ENCODE measurements at regions not wholly inside any gene's neighbourhood (a gene's known extent, or its start where the extent isn't known, plus 50 kb on each side); places are given as distances from the start of the nearest gene placed in this dataset.
"Not testable (repeated sequence)": the region's sequence is repeated elsewhere in the genome, so short reads cannot be mapped to it uniquely, and the experiment has no call there.

- DNase-seq (ENCODE audit: low read depth in 4 of 4, low spot score in 3 of 4): no peak
Measured at GRCh38 chr13:58953638-58954037, 1210.1 kb downstream of the DIAPH3 start.

GRCh38 chr13:58955546-58956385 lies 1208.0 kb downstream of the DIAPH3 start:
- DNase-seq (ENCODE audit: low read depth in 4 of 4, low spot score in 3 of 4): no peak

GRCh38 chr13:58958097-58958496 lies 1205.6 kb downstream of the DIAPH3 start:
- DNase-seq (ENCODE audit: low read depth in 4 of 4, low spot score in 3 of 4): not testable (repeated sequence)

DNA sequence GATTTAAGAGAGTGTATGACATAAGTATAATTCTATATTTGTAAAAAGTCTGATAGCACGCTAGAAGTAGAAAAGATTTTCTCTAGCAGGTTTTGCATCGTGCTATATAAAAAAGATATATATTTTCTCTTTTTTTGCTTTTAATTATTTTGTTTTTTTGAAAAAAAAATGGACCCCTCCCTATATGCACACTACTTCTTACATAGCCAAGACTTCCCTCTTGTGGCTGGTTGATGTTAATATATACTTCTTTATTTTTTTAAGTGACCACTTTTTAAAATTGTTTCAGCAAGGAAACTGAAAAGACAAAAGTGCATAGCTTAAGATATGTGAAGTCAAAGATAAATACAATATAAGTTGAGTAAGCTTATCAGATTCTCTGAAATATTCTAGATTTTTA lies 1202.8 kb downstream of the DIAPH3 start:
- no peak for DNase-seq (ENCODE audit: low read depth in 4 of 4, low spot score in 3 of 4)

GRCh38 chr13:58963321-58963720 lies 1200.4 kb downstream of the DIAPH3 start:
- DNase-seq (ENCODE audit: low read depth in 4 of 4, low spot score in 3 of 4): no peak

- DNase-seq (ENCODE audit: low read depth in 4 of 4, low spot score in 3 of 4): no peak
Measured at GRCh38 chr13:58964048-58964447, 1199.7 kb downstream of the DIAPH3 start.

DNA sequence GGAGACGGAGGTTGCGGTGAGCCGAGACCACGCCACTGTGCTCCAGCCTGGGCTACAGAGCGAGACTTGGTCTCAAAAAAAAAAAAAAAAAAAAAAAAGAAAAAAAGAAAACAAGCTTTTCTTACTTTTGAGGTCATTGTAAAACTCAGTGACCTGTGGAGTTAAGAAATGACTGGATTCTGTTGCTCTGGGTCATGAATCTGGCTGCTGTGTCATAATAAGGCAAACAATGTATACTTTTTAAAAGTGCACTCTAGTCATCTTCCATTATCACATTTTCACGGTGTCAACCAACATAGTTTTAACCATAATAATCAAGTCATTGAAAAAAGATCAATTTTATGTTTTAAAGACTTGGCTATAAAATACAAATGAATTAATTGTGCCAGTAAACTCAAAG lies 1186.6 kb downstream of the DIAPH3 start:
- DNase-seq (ENCODE audit: low read depth in 4 of 4, low spot score in 3 of 4): no peak

GRCh38 chr13:58978331-58978730 lies 1185.4 kb downstream of the DIAPH3 start:
- DNase-seq (ENCODE audit: low read depth in 4 of 4, low spot score in 3 of 4): no peak

DNA sequence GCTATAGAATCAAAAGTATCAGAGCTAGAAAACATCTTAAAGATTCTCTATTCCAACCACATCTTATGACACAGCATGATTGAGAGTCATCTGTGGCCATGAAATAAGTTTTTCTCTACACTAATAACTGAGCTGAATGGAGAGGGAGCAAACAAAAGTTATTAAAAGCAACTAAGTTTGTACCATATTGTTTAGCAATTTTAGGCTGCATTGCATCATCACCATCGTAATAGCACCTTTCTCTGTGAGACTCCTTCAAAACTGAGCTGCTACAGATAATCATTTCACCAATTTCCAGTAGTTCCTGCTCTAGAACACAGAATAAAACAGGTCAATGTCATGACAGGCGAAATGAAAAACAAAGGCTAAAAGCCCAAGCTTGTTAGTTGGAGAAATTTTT lies 1183.9 kb downstream of the DIAPH3 start:
- DNase-seq (ENCODE audit: low read depth in 4 of 4, low spot score in 3 of 4): no peak

DNA sequence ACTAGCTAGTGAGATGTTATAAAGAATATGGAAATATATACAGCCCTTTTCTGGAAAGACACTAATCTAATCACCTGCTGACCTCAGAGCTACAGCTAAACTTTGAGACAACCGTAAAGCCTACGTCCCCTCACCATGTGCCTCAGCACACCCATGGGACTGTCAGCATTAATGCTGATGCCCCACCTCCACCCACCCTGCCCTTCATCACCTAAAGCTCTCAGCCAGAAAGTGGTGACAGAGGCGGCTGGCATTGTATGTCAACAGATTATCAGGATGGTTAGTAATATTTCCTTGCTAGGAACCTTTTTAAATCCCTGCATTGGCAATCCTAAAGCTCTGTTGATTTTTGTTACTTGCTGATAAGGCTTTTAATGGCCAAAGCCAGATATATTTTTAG lies 1177.9 kb downstream of the DIAPH3 start:
- no peak for DNase-seq (ENCODE audit: low read depth in 4 of 4, low spot score in 3 of 4)

GRCh38 chr13:58989556-58989955 lies 1174.2 kb downstream of the DIAPH3 start:
- DNase-seq (ENCODE audit: low read depth in 4 of 4, low spot score in 3 of 4): no peak

GRCh38 chr13:58991826-58992477 lies 1171.8 kb downstream of the DIAPH3 start:
- DNase-seq (ENCODE audit: low read depth in 4 of 4, low spot score in 3 of 4): no peak

DNA sequence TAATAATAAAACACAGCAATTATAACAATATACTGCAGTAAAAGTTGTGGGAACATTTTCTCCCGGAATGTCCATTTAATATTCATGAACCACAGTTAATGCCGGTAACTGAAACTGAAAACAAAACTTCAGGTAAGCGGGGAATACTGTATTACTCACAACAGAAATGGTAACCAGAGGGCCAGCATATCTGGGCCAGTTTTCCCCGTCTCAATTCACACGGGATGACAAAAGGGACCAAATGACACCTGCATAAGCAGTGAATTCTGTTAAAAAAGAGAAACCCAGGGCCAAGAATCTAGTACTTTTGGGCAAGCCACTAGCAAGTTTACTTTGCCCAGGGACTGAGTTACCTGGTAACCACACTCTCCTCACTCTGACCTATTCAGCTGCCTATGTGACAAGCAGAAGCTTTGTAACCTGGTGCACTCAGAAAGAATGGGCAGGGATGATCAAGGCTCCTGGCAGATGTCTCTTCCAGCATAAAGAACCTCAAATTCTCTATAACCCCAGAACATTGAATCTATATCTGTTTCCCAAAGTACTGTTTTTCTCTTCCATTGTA lies 1171.2 kb downstream of the DIAPH3 start:
- no peak for DNase-seq (ENCODE audit: low read depth in 4 of 4, low spot score in 3 of 4)

- no peak for DNase-seq (ENCODE audit: low read depth in 4 of 4, low spot score in 3 of 4)
Measured at GRCh38 chr13:58994077-58994476, 1169.7 kb downstream of the DIAPH3 start.

DNA sequence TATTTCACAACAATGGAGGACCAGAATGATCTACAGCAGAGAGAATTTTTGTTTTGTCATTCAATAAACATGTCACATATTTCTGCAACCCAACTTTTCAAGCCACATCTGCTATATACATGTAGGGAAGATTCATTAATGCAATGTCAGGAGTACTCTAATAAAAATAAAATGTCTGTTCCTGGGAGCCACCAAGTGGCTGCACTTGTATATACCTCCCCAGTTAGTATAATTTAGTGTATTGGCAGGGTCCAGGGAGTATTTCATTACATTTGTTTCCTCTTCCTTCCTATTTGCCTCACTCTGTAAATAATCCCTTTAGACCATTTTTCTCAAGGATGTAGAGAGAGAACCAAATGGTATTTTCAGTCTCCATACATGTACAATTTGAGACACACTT lies 1169.0 kb downstream of the DIAPH3 start:
- no peak for DNase-seq (ENCODE audit: low read depth in 4 of 4, low spot score in 3 of 4)

- no peak for DNase-seq (ENCODE audit: low read depth in 4 of 4, low spot score in 3 of 4)
Measured at GRCh38 chr13:58998716-58999115, 1165.0 kb downstream of the DIAPH3 start.

DNA sequence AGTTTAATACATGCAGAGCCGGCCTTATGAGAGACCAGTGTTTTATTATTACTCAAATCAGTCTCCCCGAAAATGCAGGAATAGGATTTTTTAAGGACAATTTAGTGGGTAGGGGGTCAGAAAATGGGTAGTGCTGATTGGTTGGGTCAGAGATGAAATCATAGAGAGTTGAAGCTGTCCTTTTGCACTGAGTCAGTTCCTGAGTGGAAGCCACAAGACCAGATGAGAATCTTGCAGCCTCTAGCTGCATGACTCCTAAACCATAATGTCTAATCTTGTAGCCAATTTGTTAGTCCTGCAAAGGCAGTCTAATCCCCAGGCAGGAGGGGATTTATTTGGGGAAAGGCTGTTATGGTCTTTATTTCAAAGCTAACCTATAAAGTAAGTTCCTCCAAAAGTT lies 1163.9 kb downstream of the DIAPH3 start:
- DNase-seq (ENCODE audit: low read depth in 4 of 4, low spot score in 3 of 4): no peak

GRCh38 chr13:59000770-59001169 lies 1163.0 kb downstream of the DIAPH3 start:
- DNase-seq (ENCODE audit: low read depth in 4 of 4, low spot score in 3 of 4): no peak

- DNase-seq (ENCODE audit: low read depth in 4 of 4, low spot score in 3 of 4): no peak
Measured at GRCh38 chr13:59012731-59013130, 1151.0 kb downstream of the DIAPH3 start.

- DNase-seq (ENCODE audit: low read depth in 4 of 4, low spot score in 3 of 4): no peak
Measured at GRCh38 chr13:59016250-59016649, 1147.5 kb downstream of the DIAPH3 start.

- no peak for DNase-seq (ENCODE audit: low read depth in 4 of 4, low spot score in 3 of 4)
Measured at GRCh38 chr13:59024434-59024833, 1139.3 kb downstream of the DIAPH3 start.

DNA sequence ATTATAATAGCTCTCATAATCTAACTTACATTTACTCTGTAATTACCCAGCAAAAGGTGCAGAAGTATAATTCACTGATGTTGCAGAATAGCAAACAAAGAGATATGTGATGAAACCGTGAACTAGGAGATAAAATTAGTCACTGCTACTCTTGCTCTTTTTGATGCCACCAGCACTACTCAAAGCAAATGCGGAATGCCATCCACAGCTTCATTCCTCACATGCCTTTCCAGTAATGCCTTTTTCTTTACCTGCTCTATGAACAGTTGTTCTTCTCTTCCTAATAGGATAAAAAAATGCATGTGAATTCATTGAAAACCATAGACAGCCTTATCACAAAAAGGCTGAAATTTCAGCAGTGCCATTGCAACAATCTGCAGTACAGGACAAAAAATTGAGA lies 1129.5 kb downstream of the DIAPH3 start:
- DNase-seq (ENCODE audit: low read depth in 4 of 4, low spot score in 3 of 4): no peak

All from right renal pelvis (tissue), 4 donors.